GM19467 (cell line): ENCODE measurements at regions not wholly inside any gene's neighbourhood (a gene's known extent, or its start where the extent isn't known, plus 50 kb on each side); places are given as distances from the start of the nearest gene placed in this dataset.

Experiments used
- ATAC-seq: cut with Tn5 transposase; IDR thresholded peaks from one replicate; pipeline ENCODE4 v1.9.1; 2021; ENCODE audit warnings: mild to moderate bottlenecking, moderate library complexity; ENCODE audit not compliant: unreplicated experiment

DNA sequence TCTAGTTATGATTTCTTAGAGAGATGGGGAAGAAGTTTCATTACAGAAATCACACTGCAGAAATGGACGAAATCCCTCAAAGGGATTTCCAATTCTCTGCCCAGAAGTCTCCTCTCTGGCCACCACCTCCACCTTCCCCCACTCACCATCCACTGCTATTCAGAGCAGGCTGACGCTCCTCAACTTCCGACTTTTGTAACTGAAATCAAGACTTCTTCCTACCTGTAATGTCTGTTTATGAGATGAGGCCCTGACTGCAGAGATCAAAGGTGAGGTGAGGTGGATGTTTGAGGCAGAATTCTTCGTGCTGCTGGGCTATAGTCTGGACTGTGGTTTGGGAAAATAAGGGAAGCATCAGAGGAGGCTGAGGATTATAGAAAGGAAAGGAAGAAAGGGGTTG, 385.2 kb upstream of the ARID1B start:
- ATAC-seq, result no peak

DNA sequence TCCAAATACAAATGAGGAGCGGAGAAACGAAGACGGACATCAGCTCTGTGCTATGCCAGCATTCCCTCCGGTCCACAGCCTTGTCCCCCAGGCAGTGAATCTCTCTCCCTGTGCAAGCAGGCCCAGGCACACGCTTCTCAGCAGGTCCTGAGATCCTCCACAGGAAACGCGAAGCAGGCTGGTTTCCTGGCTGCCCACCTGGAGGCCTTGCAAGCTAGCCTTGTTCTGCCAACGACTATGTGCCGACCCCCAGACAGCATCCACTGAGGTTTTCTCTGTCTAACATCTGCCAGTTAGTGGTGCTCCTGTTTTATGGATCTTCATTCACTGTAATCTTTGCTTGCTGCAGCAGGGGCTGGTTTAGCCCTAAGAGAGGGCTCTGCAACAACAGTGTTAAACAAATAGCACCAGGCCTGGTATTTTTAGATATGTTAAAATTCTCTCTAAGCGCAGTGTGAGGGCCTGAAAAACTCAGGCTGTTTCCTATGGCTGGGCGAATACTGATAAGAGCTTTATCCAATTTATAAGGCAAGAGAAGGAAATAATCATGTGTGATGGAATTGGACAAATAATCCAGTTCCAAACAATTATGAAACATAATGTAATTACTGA, 386.0 kb upstream of the ARID1B start:
- no peak for ATAC-seq

- ATAC-seq, result no peak
These were observed 386.6 kb upstream of the ARID1B start for GRCh38 chr6:156390621-156391020.

GRCh38 chr6:156389296-156389695, 387.9 kb upstream of the ARID1B start:
- ATAC-seq, result no peak

GRCh38 chr6:156387472-156387871, 389.7 kb upstream of the ARID1B start:
- ATAC-seq, result no peak

DNA sequence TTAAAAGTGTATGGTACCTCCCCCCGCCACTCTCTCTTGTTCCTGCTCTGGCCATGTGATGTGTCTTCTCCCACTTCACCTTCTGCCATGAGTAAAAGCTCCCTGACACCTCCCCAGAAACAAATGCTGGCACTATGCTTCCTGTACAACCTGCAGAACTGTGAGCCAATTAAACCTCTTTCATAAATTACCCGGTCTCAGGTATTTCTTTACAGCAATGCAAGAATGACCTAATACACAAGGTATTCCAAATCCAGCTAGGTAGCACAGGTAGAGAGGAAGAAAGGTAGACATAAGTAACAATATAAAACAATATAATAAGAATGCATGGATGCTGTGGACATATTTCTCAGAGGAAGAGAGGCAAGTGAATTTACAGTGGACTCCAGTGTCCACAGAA, 394.1 kb upstream of the ARID1B start:
- ATAC-seq, result no peak

GRCh38 chr6:156379392-156380289, 397.5 kb upstream of the ARID1B start:
- no peak for ATAC-seq

- no peak for ATAC-seq
These were observed 398.3 kb upstream of the ARID1B start for GRCh38 chr6:156378853-156379252.

GRCh38 chr6:156376091-156376490, 401.1 kb upstream of the ARID1B start:
- ATAC-seq, result no peak

GRCh38 chr6:156359912-156360311, 417.3 kb upstream of the ARID1B start:
- ATAC-seq, result no peak

- no peak for ATAC-seq
These were observed 424.3 kb upstream of the ARID1B start for GRCh38 chr6:156352861-156353260.

DNA sequence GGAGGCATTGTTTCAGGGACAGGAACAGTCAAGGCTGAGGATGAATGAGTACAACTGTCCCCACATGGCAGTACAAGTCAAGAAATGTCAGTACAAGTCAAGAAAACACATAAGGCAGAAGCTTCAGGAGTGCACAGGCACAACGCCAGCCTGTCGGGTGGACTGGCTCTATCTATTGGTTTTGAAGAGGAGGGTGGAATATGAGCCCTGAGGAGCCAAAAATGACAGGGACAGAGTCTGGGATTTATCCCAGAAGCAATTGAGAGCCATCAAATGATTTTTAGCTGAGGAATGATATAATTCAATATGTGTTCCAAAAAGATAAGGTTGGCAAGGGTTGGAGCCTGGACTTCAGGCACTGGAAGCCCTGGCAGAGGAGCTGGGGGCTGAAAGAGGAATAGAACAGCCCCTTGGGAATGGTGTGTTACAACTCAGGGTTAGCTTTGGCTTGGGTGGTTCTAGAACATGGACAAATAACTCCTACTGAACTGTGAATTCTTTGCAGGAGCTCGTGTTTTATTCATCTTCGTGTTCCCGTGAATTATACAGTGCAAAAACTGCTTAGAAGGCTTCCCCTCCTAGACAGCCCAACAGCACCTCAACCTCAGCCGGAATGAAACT, 425.7 kb upstream of the ARID1B start:
- ATAC-seq, result no peak

DNA sequence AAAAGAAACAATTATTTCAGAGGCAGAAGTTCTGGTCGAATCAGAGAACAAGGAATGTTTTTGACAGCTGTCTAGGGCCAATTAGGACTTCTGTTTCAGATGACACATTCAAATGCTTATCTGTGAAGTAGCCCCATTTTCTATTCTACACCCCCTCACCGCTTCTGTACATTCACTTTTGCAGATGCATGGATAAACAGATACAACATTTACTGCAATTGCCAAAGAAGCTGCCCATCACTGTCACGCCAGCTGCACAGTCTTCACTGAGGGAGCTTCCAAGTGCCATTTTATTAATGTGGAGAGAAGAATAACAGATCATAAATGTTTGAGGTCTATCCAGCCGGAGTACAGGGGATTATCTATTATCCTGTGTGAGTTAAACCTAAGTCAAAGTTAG, 426.8 kb upstream of the ARID1B start:
- no peak for ATAC-seq

DNA sequence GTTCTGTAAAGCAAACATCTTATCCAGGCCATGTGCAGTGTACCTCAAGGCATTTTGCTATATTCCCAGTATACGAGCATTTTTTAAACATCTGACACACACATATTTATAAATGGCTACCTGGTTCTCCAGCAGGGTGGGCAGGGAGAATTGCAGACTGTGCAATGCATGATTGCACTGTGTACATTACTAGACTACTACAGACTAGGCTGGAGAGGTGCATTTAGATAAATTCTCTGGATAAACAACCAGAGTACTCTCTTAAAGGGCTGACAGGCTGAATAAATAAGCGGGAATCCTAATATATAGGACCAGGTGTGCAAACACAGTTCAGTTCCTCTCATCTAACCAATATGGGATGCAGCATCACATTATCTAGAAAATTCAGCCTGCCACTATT, 428.3 kb upstream of the ARID1B start:
- ATAC-seq, result no peak

GRCh38 chr6:156348424-156348823, 428.8 kb upstream of the ARID1B start:
- no peak for ATAC-seq

GRCh38 chr6:156347656-156348055, 429.5 kb upstream of the ARID1B start:
- no peak for ATAC-seq

DNA sequence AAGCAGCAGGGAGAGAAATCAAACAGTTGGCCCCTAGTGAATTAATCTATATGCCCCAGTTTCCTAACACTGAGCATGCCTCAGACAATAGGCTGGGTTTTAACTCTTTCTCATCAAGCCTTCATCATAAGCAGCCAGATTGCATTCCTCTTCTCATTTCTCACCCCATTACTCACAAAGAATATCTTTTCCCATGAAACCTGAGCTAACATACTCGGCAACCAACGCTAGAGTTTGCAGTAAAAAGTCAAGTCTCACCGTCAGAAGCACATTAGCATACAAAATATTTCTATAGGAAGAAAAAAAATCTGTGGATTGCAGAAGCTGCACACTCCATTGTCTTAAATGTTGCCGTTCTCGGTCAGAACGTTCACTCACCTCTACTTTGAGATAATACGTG, 429.9 kb upstream of the ARID1B start:
- no peak for ATAC-seq

DNA sequence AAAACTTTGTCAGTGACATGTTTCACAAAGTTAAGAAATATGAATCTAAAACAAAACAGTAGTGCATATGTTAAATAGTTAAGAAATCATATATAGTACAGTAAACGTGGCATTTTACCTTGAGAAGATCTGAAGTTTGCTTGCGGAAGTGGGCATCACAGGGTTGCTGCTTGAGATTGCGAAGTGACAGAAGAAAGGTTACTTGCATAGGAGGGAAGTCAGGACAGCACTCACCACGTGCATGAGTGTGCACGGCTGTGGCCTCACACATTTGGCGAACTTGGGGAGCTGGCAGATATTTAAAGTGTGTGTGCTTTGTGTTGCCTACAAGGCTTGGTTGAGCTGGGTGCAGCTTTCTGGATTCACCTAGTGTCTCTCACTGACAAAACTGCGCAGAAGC, 431.5 kb upstream of the ARID1B start:
- no peak for ATAC-seq

DNA sequence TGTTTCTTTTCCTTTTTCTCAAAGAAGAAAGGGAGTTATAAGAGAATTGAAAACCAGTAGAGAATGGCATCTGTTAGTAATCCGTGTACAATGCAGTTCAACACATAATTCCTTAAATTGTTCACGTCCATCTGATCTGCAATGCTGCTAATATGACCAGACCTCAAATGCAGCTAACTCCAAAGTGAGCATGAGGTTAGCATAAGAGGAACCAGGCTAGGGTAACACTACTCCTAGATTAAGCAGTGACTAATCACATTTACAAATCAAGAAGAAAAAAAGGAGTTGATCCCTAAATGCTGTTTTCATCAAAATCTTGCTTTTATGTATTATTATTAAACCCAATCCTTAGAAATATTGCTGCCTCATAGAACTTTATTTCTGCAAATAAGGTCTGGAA, 432.7 kb upstream of the ARID1B start:
- ATAC-seq, result no peak

- no peak for ATAC-seq
These were observed 439.4 kb upstream of the ARID1B start for GRCh38 chr6:156337801-156338200.

- ATAC-seq, result no peak
These were observed 440.4 kb upstream of the ARID1B start for GRCh38 chr6:156336733-156337132.

GRCh38 chr6:156336089-156336488, 441.1 kb upstream of the ARID1B start:
- ATAC-seq, result no peak
